ENCODE measurements at regions not wholly inside any gene's neighbourhood (a gene's known extent, or its start where the extent isn't known, plus 50 kb on each side); places are given as distances from the start of the nearest gene placed in this dataset.

GRCh38 chr5:38193015-38193581 is 65.3 kb upstream of the EGFLAM start:
- intact Hi-C loops (cut with DNase I; ENCODE audit: low total_unique reads), result loop anchor here (5.0 kb wide), 1 partner anchor 356 kb away; no protein-coding TSS in a partner anchor
- Histone ChIP-seq H3K4me3 (no peak overlapping the region), H3K9me3 (no peaks in the 10 kb centered on the region), H3K27ac (no peak overlapping the region), H3K4me1 (peaks cover 0 to 6% (median 0%) of the 10 kb centered on the region in 4 donors), H3K27me3 (peaks cover 0 to 35% (median 6%) of the 10 kb centered on the region in 3 donors), H3K36me3 (no peaks in the 10 kb centered on the region)
- DNase-seq, result peak; percentile 75 to 89
- TF ChIP-seq EP300 (IDR thresholded peaks at IDR 0.05), result no peak
- peak in 1 of 3 donors; percentile 12 for TF ChIP-seq POLR2AphosphoS5 (IDR thresholded peaks at IDR 0.05)
- TF ChIP-seq POLR2A (IDR thresholded peaks at IDR 0.05), result no peak
- TF ChIP-seq CTCF (IDR thresholded peaks at IDR 0.05), result peak in 6 of 7 experiments; percentile 44 to 90 (median 84)
- 18 to 20% (median 19%) methylated on average over 13 of the region's 13 CpGs for WGBS, 5 donors

GRCh38 chr5:38191693-38192092 is 66.7 kb upstream of the EGFLAM start:
- intact Hi-C loops (cut with DNase I; ENCODE audit: low total_unique reads), result loop anchor here (5.0 kb wide), 1 partner anchor 354 kb away; no protein-coding TSS in a partner anchor
- Histone ChIP-seq H3K27me3 (peaks cover 0 to 35% (median 6%) of the 10 kb centered on the region in 3 donors), H3K9me3 (no peaks in the 10 kb centered on the region), H3K27ac (no peak overlapping the region), H3K36me3 (no peaks in the 10 kb centered on the region), H3K4me3 (no peak overlapping the region), H3K4me1 (peaks cover 0 to 6% (median 0%) of the 10 kb centered on the region in 4 donors)
- TF ChIP-seq POLR2A (IDR thresholded peaks at IDR 0.05), result no peak
- TF ChIP-seq EP300 (IDR thresholded peaks at IDR 0.05), result no peak
- no peak for TF ChIP-seq POLR2AphosphoS5 (IDR thresholded peaks at IDR 0.05)
- no peak for TF ChIP-seq CTCF (IDR thresholded peaks at IDR 0.05)
- no peak for DNase-seq

- 87 to 90% (median 88%) methylated on average over 12 of the region's 12 CpGs for WGBS, 5 donors
- H3K9me3 ChIP-seq, result no peaks in the 10 kb centered on the region
- peaks cover 0 to 6% (median 0%) of the 10 kb centered on the region in 4 donors for H3K4me1 ChIP-seq
- intact Hi-C loops (cut with DNase I; ENCODE audit: low total_unique reads), result loop anchor here (5.0 kb wide), 1 partner anchor 353 kb away; no protein-coding TSS in a partner anchor
- no peak for TF ChIP-seq EP300 (IDR thresholded peaks at IDR 0.05)
- TF ChIP-seq POLR2A (IDR thresholded peaks at IDR 0.05), result no peak
- no peak for TF ChIP-seq POLR2AphosphoS5 (IDR thresholded peaks at IDR 0.05)
- TF ChIP-seq CTCF (IDR thresholded peaks at IDR 0.05), result no peak
- no peak for DNase-seq
- no peaks in the 10 kb centered on the region for H3K36me3 ChIP-seq
- H3K27me3 ChIP-seq, result peaks cover 0 to 28% (median 6%) of the 10 kb centered on the region in 3 donors
- H3K4me3 ChIP-seq, result no peak overlapping the region
- H3K27ac ChIP-seq, result no peak overlapping the region
These were observed 68.2 kb upstream of the EGFLAM start for GRCh38 chr5:38190111-38190510.

GRCh38 chr5:38189081-38189504 is 69.3 kb upstream of the EGFLAM start:
- intact Hi-C loops (cut with DNase I; ENCODE audit: low total_unique reads), result no loop called here

More at GRCh38 chr5:38189081-38189504, 69.3 kb upstream of the EGFLAM start:
- Histone ChIP-seq H3K36me3 (no peaks in the 10 kb centered on the region), H3K4me1 (peaks cover 0 to 6% (median 0%) of the 10 kb centered on the region in 4 donors), H3K27me3 (peaks cover 0 to 18% (median 4%) of the 10 kb centered on the region in 3 donors), H3K4me3 (no peak overlapping the region), H3K9me3 (no peaks in the 10 kb centered on the region), H3K27ac (no peak overlapping the region)
- DNase-seq, result peak in 1 of 2 donors; percentile 20
- WGBS, 5 donors, result 47 to 65% (median 57%) methylated on average over 12 of the region's 12 CpGs
- TF ChIP-seq EP300 (IDR thresholded peaks at IDR 0.05) (no peak), CTCF (IDR thresholded peaks at IDR 0.05) (no peak), POLR2A (IDR thresholded peaks at IDR 0.05) (no peak), POLR2AphosphoS5 (IDR thresholded peaks at IDR 0.05) (no peak)
